CD1c-positive myeloid dendritic cell (primary cell): ENCODE measurements at regions not wholly inside any gene's neighbourhood (a gene's known extent, or its start where the extent isn't known, plus 50 kb on each side); places are given as distances from the start of the nearest gene placed in this dataset.
A peak's percentile ranks its signal among the peaks of the same experiment; 100 is the strongest.

Experiments
- DNase-seq: peaks from one replicate; pipeline ENCODE4 v3.0.0-alpha.2; 2016; ENCODE audit errors: extremely low spot score

- no peak for DNase-seq
Measured at GRCh38 chr2:860259-860855, 90.3 kb upstream of the SNTG2 start.

GRCh38 chr2:858646-859045, 92.0 kb upstream of the SNTG2 start:
- DNase-seq = no peak

- DNase-seq = no peak
Measured at GRCh38 chr2:857937-858336, 92.7 kb upstream of the SNTG2 start.

GRCh38 chr2:857081-857480, 93.6 kb upstream of the SNTG2 start:
- DNase-seq = no peak

- DNase-seq = no peak
Measured at GRCh38 chr2:856456-856855, 94.2 kb upstream of the SNTG2 start.

- DNase-seq = no peak
Measured at GRCh38 chr2:856041-856440, 94.6 kb upstream of the SNTG2 start.

- no peak for DNase-seq
Measured at GRCh38 chr2:855177-855576, 95.5 kb upstream of the SNTG2 start.

GRCh38 chr2:854460-854859, 96.2 kb upstream of the SNTG2 start:
- DNase-seq = no peak

- no peak for DNase-seq
Measured at GRCh38 chr2:853203-853870, 97.3 kb upstream of the SNTG2 start.

- no peak for DNase-seq
Measured at GRCh38 chr2:852168-852567, 98.5 kb upstream of the SNTG2 start.

GRCh38 chr2:851680-852079, 99.0 kb upstream of the SNTG2 start:
- DNase-seq = no peak

GRCh38 chr2:851078-851477, 99.6 kb upstream of the SNTG2 start:
- no peak for DNase-seq

GRCh38 chr2:850429-850828, 100.2 kb upstream of the SNTG2 start:
- no peak for DNase-seq

- DNase-seq = no peak
Measured at GRCh38 chr2:848099-848498, 102.5 kb upstream of the SNTG2 start.

GRCh38 chr2:847669-848068, 103.0 kb upstream of the SNTG2 start:
- no peak for DNase-seq

GRCh38 chr2:844715-845114, 105.9 kb upstream of the SNTG2 start:
- DNase-seq = peak; percentile 16

- no peak for DNase-seq
Measured at GRCh38 chr2:842151-842803, 108.4 kb upstream of the SNTG2 start.

- DNase-seq = no peak
Measured at GRCh38 chr2:841036-841435, 109.6 kb upstream of the SNTG2 start.

- no peak for DNase-seq
Measured at GRCh38 chr2:834233-834632, 116.4 kb upstream of the SNTG2 start.

GRCh38 chr2:833180-833579, 117.5 kb upstream of the SNTG2 start:
- DNase-seq = no peak

- DNase-seq = no peak
Measured at GRCh38 chr2:832635-833034, 118.0 kb upstream of the SNTG2 start.

GRCh38 chr2:831622-832021, 119.0 kb upstream of the SNTG2 start:
- DNase-seq = no peak

- no peak for DNase-seq
Measured at GRCh38 chr2:831225-831536, 119.5 kb upstream of the SNTG2 start.
